Liver (tissue), 8 donors: ENCODE measurements at regions not wholly inside any gene's neighbourhood (a gene's known extent, or its start where the extent isn't known, plus 50 kb on each side); places are given as distances from the start of the nearest gene placed in this dataset.

Experiments used
- DNase-seq: peaks from one replicate; pipeline ENCODE4 v3.0.0-alpha.2; 2017; ENCODE audit warnings: low spot score
- H3K27ac ChIP-seq, 2 donors: one replicate each; pipeline ENCODE4 v1.7.0; 2013; ENCODE audit warnings: inconsistent platforms in 2 of 2, low read length in 2 of 2, control low read depth in 1 of 2, low read depth in 1 of 2, mild to moderate bottlenecking in 1 of 2
- H3K27me3 ChIP-seq, 4 donors: one replicate each; pipeline versions ENCODE4 v1.6.1 to v1.7.0; 2013; ENCODE audit warnings: low read length in 3 of 4, inconsistent platforms in 1 of 4, mild to moderate bottlenecking in 1 of 4, moderate library complexity in 1 of 4; ENCODE audit not compliant: control insufficient read depth in 4 of 4, insufficient read depth in 4 of 4
- H3K36me3 ChIP-seq, 4 donors: one replicate each; pipeline versions ENCODE4 v1.6.1 to v1.7.0; 2013; ENCODE audit warnings: low read length in 3 of 4, mild to moderate bottlenecking in 3 of 4, low read depth in 1 of 4, moderate library complexity in 1 of 4; ENCODE audit not compliant: control insufficient read depth in 4 of 4, insufficient read depth in 3 of 4
- H3K4me1 ChIP-seq, 4 donors: one replicate each; pipeline versions ENCODE4 v1.6.1 to v1.7.0; 2013; ENCODE audit warnings: low read length in 3 of 4, mild to moderate bottlenecking in 3 of 4, moderate library complexity in 1 of 4; ENCODE audit not compliant: control insufficient read depth in 4 of 4, insufficient read depth in 4 of 4
- H3K4me3 ChIP-seq, 3 donors: one replicate each; pipeline versions ENCODE4 v1.6.1 to v1.7.0; 2013; ENCODE audit warnings: low read length in 3 of 3, control low read depth in 1 of 3, low read depth in 1 of 3, mild to moderate bottlenecking in 1 of 3
- H3K9ac ChIP-seq, 2 donors: one replicate each; pipeline ENCODE4 v1.7.0; 2013; ENCODE audit warnings: low read length in 2 of 2, mild to moderate bottlenecking in 2 of 2, moderate library complexity in 2 of 2, control low read depth in 1 of 2, low read depth in 1 of 2
- H3K9me3 ChIP-seq, 4 donors: one replicate each; pipeline versions ENCODE4 v1.6.1 to v1.7.0; 2013; ENCODE audit warnings: low read length in 3 of 4; ENCODE audit not compliant: control insufficient read depth in 4 of 4
- EGR1 ChIP-seq, 2 donors: IDR thresholded peaks; 2 replicates each; pipeline ENCODE4 v1.6.1; 2016 to 2018; ENCODE audit warnings: antibody characterized with exemption in 2 of 2, low read depth in 2 of 2
- FOXA1 ChIP-seq: IDR thresholded peaks from 2 replicates; pipeline ENCODE4 v1.6.1; 2016; ENCODE audit warnings: antibody characterized with exemption
- FOXA2 ChIP-seq: IDR thresholded peaks from 2 replicates; pipeline ENCODE4 v1.6.1; 2016; ENCODE audit warnings: antibody characterized with exemption
- GABPA ChIP-seq, 2 donors: IDR thresholded peaks in 1 of 2; conservative IDR thresholded peaks in 1 of 2; 2 replicates each; pipeline ENCODE4 v1.6.1; 2016; ENCODE audit warnings: antibody characterized with exemption in 2 of 2, mild to moderate bottlenecking in 1 of 2, moderate library complexity in 1 of 2
- HNF4A ChIP-seq, 2 donors: conservative IDR thresholded peaks; 2 replicates each; pipeline ENCODE4 v1.6.1; 2016; ENCODE audit warnings: antibody characterized with exemption in 2 of 2, mild to moderate bottlenecking in 2 of 2
- HNF4G ChIP-seq: IDR thresholded peaks from 2 replicates; pipeline ENCODE4 v1.6.1; 2016; ENCODE audit warnings: antibody characterized with exemption
- JUND ChIP-seq, 2 donors: IDR thresholded peaks; 2 replicates each; pipeline ENCODE4 v1.6.1; 2016; ENCODE audit warnings: antibody characterized with exemption in 2 of 2
- NR2F2 ChIP-seq: IDR thresholded peaks from 2 replicates; pipeline ENCODE4 v1.6.1; 2016; ENCODE audit warnings: antibody characterized with exemption
- RAD21 ChIP-seq, 2 donors: IDR thresholded peaks; 2 replicates each; pipeline ENCODE4 v1.6.1; 2016; ENCODE audit warnings: antibody characterized with exemption in 2 of 2, mild to moderate bottlenecking in 2 of 2
- RXRA ChIP-seq, 2 donors: IDR thresholded peaks; 2 replicates each; pipeline ENCODE4 v1.6.1; 2017 to 2018; ENCODE audit warnings: antibody characterized with exemption in 2 of 2, mild to moderate bottlenecking in 1 of 2
- SP1 ChIP-seq: IDR thresholded peaks from 2 replicates; pipeline ENCODE4 v1.6.1; 2018; ENCODE audit warnings: antibody characterized with exemption, mild to moderate bottlenecking
- TAF1 ChIP-seq: conservative IDR thresholded peaks from 2 replicates; pipeline ENCODE4 v1.6.1; 2016; ENCODE audit warnings: antibody characterized with exemption, mild to moderate bottlenecking
- YY1 ChIP-seq: IDR thresholded peaks from 2 replicates; pipeline ENCODE4 v1.6.1; 2016; ENCODE audit warnings: antibody characterized with exemption, mild to moderate bottlenecking
- WGBS: extraction: QIAGEN DNeasy Blood & Tissue Kit; methylation state at CpG from one replicate; pipeline ENCODE4 v1.1.7; 2013; 5-methylcytosine and 5-hydroxymethylcytosine counted together
- TF ChIP-seq, protein P1 (sequence below): fragments of 150-350 bp; IDR thresholded peaks from 2 replicates; pipeline ENCODE4 v1.5.1; 2017; ENCODE audit warnings: improper control_type of control experiment, low read depth, low read length; ENCODE audit not compliant: missing input control
- TF ChIP-seq, protein P2 (sequence below): IDR thresholded peaks from 2 replicates; pipeline ENCODE4 v1.6.1; 2016; ENCODE audit warnings: antibody characterized with exemption
- TF ChIP-seq, protein P3 (sequence below): IDR thresholded peaks from 2 replicates; pipeline ENCODE4 v1.6.1; 2016; ENCODE audit warnings: antibody characterized with exemption
- TF ChIP-seq, protein P4 (sequence below): IDR thresholded peaks from 2 replicates; pipeline ENCODE4 v1.6.1; 2016; ENCODE audit warnings: antibody characterized with exemption
- TF ChIP-seq, protein P5 (sequence below): IDR thresholded peaks from 2 replicates; pipeline ENCODE4 v1.6.1; 2016; ENCODE audit warnings: antibody characterized with exemption, mild to moderate bottlenecking
- donor health status: healthy.
- donor health status: healthy.
- donor health status: healthy.
- donor health status: healthy.
- donor health status: healthy.

DNA sequence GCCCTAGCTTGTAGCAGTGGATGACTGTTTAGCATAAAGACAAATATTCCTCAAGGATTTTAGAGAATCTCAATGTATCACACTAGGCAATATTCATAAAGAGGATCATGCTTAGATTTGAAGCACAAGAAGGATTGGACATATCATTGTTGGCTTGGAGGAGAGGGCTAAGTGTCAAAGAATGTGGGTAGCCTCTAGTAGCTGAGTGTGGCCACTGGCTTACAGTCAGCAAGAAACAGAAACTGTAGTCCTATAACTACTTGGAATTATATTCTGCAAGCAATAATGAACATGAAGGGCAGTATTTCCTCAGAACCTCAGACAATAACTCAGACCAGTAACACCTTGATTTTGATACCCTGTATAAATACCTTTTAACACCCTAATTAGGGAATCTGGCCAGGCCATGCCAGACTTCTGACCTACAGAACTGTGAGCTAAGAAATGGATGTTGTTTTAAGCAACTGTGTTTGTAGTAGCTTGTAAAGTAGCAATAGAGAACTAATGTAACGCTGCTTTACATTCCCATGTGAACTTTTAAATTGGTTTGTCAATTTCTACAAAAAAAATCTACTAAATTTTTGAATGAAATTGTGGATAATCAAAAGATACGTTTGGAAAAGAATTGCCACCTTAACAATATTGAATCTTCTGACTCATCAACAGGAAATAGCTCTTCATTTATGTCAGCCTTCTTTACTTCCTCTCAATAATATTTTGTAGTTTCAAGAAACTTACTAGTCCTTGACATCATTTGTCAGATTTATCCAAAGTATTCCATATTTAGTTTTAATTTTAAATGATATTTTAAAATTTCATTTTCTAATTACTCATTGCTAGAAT, 65.2 kb upstream of the RSPO3 start:
- Histone ChIP-seq H3K27me3 (peaks cover 0 to 2% (median 0%) of the 10 kb centered on the region in 4 donors), H3K4me3 (no peak overlapping the region), H3K9me3 (peaks cover 0 to 1% (median 0%) of the 10 kb centered on the region in 4 donors), H3K9ac (no peak overlapping the region), H3K27ac (no peak overlapping the region), H3K4me1 (no peaks in the 10 kb centered on the region), H3K36me3 (no peaks in the 10 kb centered on the region)
- 52% methylated on average over 2 of the region's 2 CpGs for WGBS
- DNase-seq, result no peak
- TF ChIP-seq NR2F2, result no peak
- TF ChIP-seq, protein P1, sequence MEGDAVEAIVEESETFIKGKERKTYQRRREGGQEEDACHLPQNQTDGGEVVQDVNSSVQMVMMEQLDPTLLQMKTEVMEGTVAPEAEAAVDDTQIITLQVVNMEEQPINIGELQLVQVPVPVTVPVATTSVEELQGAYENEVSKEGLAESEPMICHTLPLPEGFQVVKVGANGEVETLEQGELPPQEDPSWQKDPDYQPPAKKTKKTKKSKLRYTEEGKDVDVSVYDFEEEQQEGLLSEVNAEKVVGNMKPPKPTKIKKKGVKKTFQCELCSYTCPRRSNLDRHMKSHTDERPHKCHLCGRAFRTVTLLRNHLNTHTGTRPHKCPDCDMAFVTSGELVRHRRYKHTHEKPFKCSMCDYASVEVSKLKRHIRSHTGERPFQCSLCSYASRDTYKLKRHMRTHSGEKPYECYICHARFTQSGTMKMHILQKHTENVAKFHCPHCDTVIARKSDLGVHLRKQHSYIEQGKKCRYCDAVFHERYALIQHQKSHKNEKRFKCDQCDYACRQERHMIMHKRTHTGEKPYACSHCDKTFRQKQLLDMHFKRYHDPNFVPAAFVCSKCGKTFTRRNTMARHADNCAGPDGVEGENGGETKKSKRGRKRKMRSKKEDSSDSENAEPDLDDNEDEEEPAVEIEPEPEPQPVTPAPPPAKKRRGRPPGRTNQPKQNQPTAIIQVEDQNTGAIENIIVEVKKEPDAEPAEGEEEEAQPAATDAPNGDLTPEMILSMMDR, result no peak
- no peak for TF ChIP-seq FOXA1
- TF ChIP-seq, protein P2, sequence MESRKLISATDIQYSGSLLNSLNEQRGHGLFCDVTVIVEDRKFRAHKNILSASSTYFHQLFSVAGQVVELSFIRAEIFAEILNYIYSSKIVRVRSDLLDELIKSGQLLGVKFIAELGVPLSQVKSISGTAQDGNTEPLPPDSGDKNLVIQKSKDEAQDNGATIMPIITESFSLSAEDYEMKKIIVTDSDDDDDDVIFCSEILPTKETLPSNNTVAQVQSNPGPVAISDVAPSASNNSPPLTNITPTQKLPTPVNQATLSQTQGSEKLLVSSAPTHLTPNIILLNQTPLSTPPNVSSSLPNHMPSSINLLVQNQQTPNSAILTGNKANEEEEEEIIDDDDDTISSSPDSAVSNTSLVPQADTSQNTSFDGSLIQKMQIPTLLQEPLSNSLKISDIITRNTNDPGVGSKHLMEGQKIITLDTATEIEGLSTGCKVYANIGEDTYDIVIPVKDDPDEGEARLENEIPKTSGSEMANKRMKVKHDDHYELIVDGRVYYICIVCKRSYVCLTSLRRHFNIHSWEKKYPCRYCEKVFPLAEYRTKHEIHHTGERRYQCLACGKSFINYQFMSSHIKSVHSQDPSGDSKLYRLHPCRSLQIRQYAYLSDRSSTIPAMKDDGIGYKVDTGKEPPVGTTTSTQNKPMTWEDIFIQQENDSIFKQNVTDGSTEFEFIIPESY, result no peak
- TF ChIP-seq HNF4A (conservative IDR thresholded peaks at IDR 0.05), result no peak
- TF ChIP-seq EGR1 (IDR thresholded peaks at IDR 0.05; ENCODE audit: low read depth in 2 of 2), result no peak
- no peak for TF ChIP-seq GABPA (IDR thresholded peaks at IDR 0.05 in 1 of 2, conservative IDR thresholded peaks at IDR 0.05 in 1 of 2)
- no peak for TF ChIP-seq RAD21 (IDR thresholded peaks at IDR 0.05)
- TF ChIP-seq, protein P3, sequence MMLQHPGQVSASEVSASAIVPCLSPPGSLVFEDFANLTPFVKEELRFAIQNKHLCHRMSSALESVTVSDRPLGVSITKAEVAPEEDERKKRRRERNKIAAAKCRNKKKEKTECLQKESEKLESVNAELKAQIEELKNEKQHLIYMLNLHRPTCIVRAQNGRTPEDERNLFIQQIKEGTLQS, result no peak

DNA sequence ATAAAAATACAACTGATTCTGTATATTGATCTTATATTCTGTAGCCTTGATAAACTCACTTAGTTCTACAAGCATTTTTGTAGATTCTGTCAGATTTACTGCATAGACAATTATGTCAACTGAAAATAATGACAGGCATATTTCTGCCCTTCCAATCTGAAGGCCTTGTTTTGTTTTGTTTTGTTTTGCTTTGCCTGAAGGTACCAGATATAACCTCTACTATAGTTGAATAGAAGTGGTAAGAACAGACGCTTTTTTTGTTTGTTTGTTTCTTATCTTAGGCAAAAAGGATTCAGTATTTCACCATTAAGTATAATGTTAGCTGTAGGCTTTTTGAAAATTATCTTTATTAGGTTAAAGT, 64.6 kb upstream of the RSPO3 start:
- Histone ChIP-seq H3K27ac (no peak overlapping the region), H3K9ac (no peak overlapping the region), H3K4me3 (no peak overlapping the region), H3K9me3 (peaks cover 0 to 1% (median 0%) of the 10 kb centered on the region in 4 donors), H3K36me3 (no peaks in the 10 kb centered on the region), H3K27me3 (peaks cover 0 to 2% (median 0%) of the 10 kb centered on the region in 4 donors), H3K4me1 (no peaks in the 10 kb centered on the region)
- no peak for DNase-seq
- 61% methylated on average over 1 of the region's 1 CpG for WGBS
- no peak for TF ChIP-seq HNF4G
- TF ChIP-seq JUND (IDR thresholded peaks at IDR 0.05), result no peak
- no peak for TF ChIP-seq EGR1 (IDR thresholded peaks at IDR 0.05; ENCODE audit: low read depth in 2 of 2)
- TF ChIP-seq, protein P4, sequence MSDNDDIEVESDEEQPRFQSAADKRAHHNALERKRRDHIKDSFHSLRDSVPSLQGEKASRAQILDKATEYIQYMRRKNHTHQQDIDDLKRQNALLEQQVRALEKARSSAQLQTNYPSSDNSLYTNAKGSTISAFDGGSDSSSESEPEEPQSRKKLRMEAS, result no peak
- no peak for TF ChIP-seq RXRA (IDR thresholded peaks at IDR 0.05)
- TF ChIP-seq TAF1, result no peak
- TF ChIP-seq, protein P3, result no peak
- TF ChIP-seq, protein P1, result no peak
- no peak for TF ChIP-seq RAD21 (IDR thresholded peaks at IDR 0.05)
- TF ChIP-seq GABPA (IDR thresholded peaks at IDR 0.05 in 1 of 2, conservative IDR thresholded peaks at IDR 0.05 in 1 of 2), result no peak
- TF ChIP-seq YY1, result no peak
- no peak for TF ChIP-seq HNF4A (conservative IDR thresholded peaks at IDR 0.05)
- TF ChIP-seq FOXA2, result no peak
- no peak for TF ChIP-seq NR2F2
- no peak for TF ChIP-seq FOXA1
- no peak for TF ChIP-seq SP1
- TF ChIP-seq, protein P5, sequence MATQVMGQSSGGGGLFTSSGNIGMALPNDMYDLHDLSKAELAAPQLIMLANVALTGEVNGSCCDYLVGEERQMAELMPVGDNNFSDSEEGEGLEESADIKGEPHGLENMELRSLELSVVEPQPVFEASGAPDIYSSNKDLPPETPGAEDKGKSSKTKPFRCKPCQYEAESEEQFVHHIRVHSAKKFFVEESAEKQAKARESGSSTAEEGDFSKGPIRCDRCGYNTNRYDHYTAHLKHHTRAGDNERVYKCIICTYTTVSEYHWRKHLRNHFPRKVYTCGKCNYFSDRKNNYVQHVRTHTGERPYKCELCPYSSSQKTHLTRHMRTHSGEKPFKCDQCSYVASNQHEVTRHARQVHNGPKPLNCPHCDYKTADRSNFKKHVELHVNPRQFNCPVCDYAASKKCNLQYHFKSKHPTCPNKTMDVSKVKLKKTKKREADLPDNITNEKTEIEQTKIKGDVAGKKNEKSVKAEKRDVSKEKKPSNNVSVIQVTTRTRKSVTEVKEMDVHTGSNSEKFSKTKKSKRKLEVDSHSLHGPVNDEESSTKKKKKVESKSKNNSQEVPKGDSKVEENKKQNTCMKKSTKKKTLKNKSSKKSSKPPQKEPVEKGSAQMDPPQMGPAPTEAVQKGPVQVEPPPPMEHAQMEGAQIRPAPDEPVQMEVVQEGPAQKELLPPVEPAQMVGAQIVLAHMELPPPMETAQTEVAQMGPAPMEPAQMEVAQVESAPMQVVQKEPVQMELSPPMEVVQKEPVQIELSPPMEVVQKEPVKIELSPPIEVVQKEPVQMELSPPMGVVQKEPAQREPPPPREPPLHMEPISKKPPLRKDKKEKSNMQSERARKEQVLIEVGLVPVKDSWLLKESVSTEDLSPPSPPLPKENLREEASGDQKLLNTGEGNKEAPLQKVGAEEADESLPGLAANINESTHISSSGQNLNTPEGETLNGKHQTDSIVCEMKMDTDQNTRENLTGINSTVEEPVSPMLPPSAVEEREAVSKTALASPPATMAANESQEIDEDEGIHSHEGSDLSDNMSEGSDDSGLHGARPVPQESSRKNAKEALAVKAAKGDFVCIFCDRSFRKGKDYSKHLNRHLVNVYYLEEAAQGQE, result no peak
